ENCODE measurements at regions not wholly inside any gene's neighbourhood (a gene's known extent, or its start where the extent isn't known, plus 50 kb on each side); places are given as distances from the start of the nearest gene placed in this dataset.

- no peak for TF ChIP-seq CTCF (IDR thresholded peaks at IDR 0.05; ENCODE audit: insufficient read depth, low read depth, low read length)
- DNase-seq (ENCODE audit: low read depth) = no peak
- no peak overlapping the region for H3K4me3 ChIP-seq (ENCODE audit: low read depth, low read length)
Observed at GRCh38 chr15:97012986-97013385, 682.5 kb downstream of the NR2F2 start.

- H3K4me3 ChIP-seq (ENCODE audit: low read depth, low read length) = no peak overlapping the region
- no peak for TF ChIP-seq CTCF (IDR thresholded peaks at IDR 0.05; ENCODE audit: insufficient read depth, low read depth, low read length)
- DNase-seq (ENCODE audit: low read depth) = no peak
Observed at GRCh38 chr15:97013491-97013890, 683.0 kb downstream of the NR2F2 start.

- no peak overlapping the region for H3K4me3 ChIP-seq (ENCODE audit: low read depth, low read length)
- no peak for TF ChIP-seq CTCF (IDR thresholded peaks at IDR 0.05; ENCODE audit: insufficient read depth, low read depth, low read length)
- no peak for DNase-seq (ENCODE audit: low read depth)
Observed at GRCh38 chr15:97014001-97014400, 683.5 kb downstream of the NR2F2 start.

GRCh38 chr15:97023488-97023844, 693.0 kb downstream of the NR2F2 start:
- no peak overlapping the region for H3K4me3 ChIP-seq (ENCODE audit: low read depth, low read length)
- no peak for TF ChIP-seq CTCF (IDR thresholded peaks at IDR 0.05; ENCODE audit: insufficient read depth, low read depth, low read length)
- no peak for DNase-seq (ENCODE audit: low read depth)

GRCh38 chr15:97026781-97027180, 696.3 kb downstream of the NR2F2 start:
- no peak overlapping the region for H3K4me3 ChIP-seq (ENCODE audit: low read depth, low read length)
- DNase-seq (ENCODE audit: low read depth) = no peak
- no peak for TF ChIP-seq CTCF (IDR thresholded peaks at IDR 0.05; ENCODE audit: insufficient read depth, low read depth, low read length)

- DNase-seq (ENCODE audit: low read depth) = no peak
- no peak for TF ChIP-seq CTCF (IDR thresholded peaks at IDR 0.05; ENCODE audit: insufficient read depth, low read depth, low read length)
- H3K4me3 ChIP-seq (ENCODE audit: low read depth, low read length) = no peak overlapping the region
Observed at GRCh38 chr15:97027772-97028171, 697.3 kb downstream of the NR2F2 start.

GRCh38 chr15:97030251-97030650, 699.8 kb downstream of the NR2F2 start:
- no peak for DNase-seq (ENCODE audit: low read depth)
- no peak overlapping the region for H3K4me3 ChIP-seq (ENCODE audit: low read depth, low read length)
- no peak for TF ChIP-seq CTCF (IDR thresholded peaks at IDR 0.05; ENCODE audit: insufficient read depth, low read depth, low read length)

Data from fibroblast of villous mesenchyme (primary cell).